Ascending aorta (tissue), 2 donors: ENCODE measurements at regions not wholly inside any gene's neighbourhood (a gene's known extent, or its start where the extent isn't known, plus 50 kb on each side); places are given as distances from the start of the nearest gene placed in this dataset.
A peak's percentile ranks its signal among the peaks of the same experiment; 100 is the strongest.

Source experiments
- DNase-seq, 2 donors: peaks; one replicate each; pipeline ENCODE4 v3.0.0-alpha.2; 2019; ENCODE audit warnings: low spot score in 2 of 2
- H3K27ac ChIP-seq, 2 donors: fragments of 200-600 bp; sonication (generic); one replicate each; pipeline ENCODE4 v1.5.1; 2016 to 2017; ENCODE audit warnings: mild to moderate bottlenecking in 1 of 2
- H3K27me3 ChIP-seq: fragments of 200-600 bp; sonication (generic); one replicate; pipeline ENCODE4 v1.5.1; 2017
- H3K36me3 ChIP-seq, 2 donors: fragments of 200-600 bp; sonication (generic); one replicate each; pipeline ENCODE4 v1.5.1; 2016
- H3K4me1 ChIP-seq, 2 donors: fragments of 200-600 bp; sonication (generic); one replicate each; pipeline ENCODE4 v1.5.1; 2016 to 2017; ENCODE audit warnings: mild to moderate bottlenecking in 1 of 2
- H3K4me3 ChIP-seq, 2 donors: fragments of 200-600 bp; sonication (generic); one replicate each; pipeline ENCODE4 v1.5.1; 2016 to 2017; ENCODE audit warnings: mild to moderate bottlenecking in 1 of 2
- H3K9me3 ChIP-seq, 2 donors: fragments of 200-600 bp; sonication (generic); one replicate each; pipeline ENCODE4 v1.5.1; 2016
- intact Hi-C: fragments of 100-400 bp; cut with DNase I; formaldehyde crosslinking; loops from one replicate; pipeline ENCODE4 v1.15.1; 2023
- TF ChIP-seq, protein P1 (sequence below), 3 experiments: fragments of 200-600 bp in 2 of 3; fragments of 450-650 bp in 1 of 3; sonication (generic) in 2 of 3; IDR thresholded peaks; one replicate each; pipeline ENCODE4 v1.5.1; 2016 to 2019; ENCODE audit warnings: antibody characterized with exemption in 3 of 3, mild to moderate bottlenecking in 1 of 3, moderate library complexity in 1 of 3

DNA sequence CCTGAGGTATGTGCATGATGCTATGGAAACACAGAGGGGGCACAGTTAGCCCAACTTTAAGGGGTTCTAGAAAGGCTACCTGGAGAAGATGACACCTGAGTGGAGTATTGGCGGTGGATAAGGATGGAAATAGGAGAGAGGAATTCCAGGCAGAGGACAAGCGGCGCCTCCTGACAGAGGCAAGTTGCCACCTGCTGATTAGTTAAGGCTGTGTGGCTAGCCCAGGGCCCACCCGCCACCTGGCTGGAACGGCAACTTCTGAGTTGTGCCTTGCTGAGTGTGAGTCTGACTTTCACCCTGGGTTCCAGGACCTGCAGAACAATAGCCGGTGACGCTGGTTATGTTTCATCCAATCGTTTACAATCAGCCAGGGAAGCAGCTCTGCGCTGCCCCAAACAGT lies 126.9 kb upstream of the LMO4 start:
- H3K4me3 ChIP-seq = no peak overlapping the region
- H3K9me3 ChIP-seq = no peaks in the 10 kb centered on the region
- no peak overlapping the region for H3K27ac ChIP-seq
- intact Hi-C loops = no loop called here
- TF ChIP-seq, protein P1, sequence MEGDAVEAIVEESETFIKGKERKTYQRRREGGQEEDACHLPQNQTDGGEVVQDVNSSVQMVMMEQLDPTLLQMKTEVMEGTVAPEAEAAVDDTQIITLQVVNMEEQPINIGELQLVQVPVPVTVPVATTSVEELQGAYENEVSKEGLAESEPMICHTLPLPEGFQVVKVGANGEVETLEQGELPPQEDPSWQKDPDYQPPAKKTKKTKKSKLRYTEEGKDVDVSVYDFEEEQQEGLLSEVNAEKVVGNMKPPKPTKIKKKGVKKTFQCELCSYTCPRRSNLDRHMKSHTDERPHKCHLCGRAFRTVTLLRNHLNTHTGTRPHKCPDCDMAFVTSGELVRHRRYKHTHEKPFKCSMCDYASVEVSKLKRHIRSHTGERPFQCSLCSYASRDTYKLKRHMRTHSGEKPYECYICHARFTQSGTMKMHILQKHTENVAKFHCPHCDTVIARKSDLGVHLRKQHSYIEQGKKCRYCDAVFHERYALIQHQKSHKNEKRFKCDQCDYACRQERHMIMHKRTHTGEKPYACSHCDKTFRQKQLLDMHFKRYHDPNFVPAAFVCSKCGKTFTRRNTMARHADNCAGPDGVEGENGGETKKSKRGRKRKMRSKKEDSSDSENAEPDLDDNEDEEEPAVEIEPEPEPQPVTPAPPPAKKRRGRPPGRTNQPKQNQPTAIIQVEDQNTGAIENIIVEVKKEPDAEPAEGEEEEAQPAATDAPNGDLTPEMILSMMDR (IDR thresholded peaks at IDR 0.05) = no peak
- DNase-seq = no peak
- no peaks in the 10 kb centered on the region for H3K4me1 ChIP-seq
- no peaks in the 10 kb centered on the region for H3K27me3 ChIP-seq
- H3K36me3 ChIP-seq = no peaks in the 10 kb centered on the region

DNA sequence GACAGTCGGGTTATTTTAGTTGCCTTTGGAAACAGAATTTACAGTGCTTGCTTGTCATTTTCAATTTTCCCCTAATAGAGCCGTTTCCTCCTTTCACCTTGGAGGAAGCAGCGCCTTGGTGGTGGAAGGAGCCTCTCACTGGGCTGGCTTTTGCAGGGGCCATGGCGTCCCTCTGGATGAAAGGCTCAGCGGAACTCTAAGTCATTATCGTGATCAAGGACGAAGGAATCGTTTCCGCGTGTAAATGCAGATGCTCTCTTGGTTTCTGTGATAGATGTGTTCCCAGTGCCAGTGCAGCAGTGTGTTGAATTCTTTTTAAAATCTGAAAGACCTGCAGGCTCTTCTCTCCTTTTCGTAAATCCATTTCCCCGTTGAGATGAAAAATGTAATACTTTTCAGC lies 126.2 kb upstream of the LMO4 start:
- intact Hi-C loops = no loop called here

DNA sequence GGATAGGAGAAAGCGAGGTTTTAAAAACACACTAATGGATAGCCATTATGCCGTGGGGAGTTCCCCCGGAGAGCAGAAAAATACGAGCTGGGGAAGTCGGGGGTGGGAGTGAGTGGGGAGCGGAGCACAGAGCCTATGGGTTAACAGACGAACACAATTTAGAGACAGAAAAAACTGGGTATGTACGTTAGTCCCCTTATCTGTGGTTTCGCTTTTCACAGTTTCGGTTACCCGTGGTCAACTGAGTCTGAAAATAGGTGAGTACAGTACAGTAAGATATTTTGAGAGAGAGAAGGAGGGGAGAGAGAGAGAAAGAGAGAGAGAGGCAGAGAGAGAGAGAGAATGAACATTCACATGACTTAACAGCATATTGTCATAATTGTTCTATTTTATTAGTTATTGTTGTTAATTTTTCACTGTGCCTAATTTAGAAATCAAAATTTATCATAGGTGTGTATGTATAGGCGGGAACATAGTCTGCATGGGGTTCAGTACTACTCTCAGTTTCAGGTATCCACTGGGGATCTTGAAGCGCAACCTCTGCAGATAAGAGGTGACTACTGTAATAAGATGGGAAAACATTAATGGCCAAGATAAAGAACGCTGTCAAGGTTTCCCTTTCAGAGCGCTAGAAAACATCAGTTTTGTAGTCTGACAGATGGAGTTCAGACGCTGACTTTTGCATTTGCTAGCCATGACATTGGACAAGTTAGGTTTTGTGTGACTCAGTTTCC lies 125.6 kb upstream of the LMO4 start:
- TF ChIP-seq, protein P1 (IDR thresholded peaks at IDR 0.05) = no peak
- intact Hi-C loops = no loop called here
- no peaks in the 10 kb centered on the region for H3K9me3 ChIP-seq
- DNase-seq = no peak
- peak overlapping the region; percentile 27 to 49 for H3K4me3 ChIP-seq
- no peaks in the 10 kb centered on the region for H3K27me3 ChIP-seq
- no peaks in the 10 kb centered on the region for H3K4me1 ChIP-seq
- H3K36me3 ChIP-seq = no peaks in the 10 kb centered on the region
- no peak overlapping the region for H3K27ac ChIP-seq

More for the DNA sequence above, 126.2 kb upstream of the LMO4 start:
- Histone ChIP-seq H3K27me3 (no peaks in the 10 kb centered on the region), H3K36me3 (no peaks in the 10 kb centered on the region), H3K9me3 (no peaks in the 10 kb centered on the region), H3K27ac (no peak overlapping the region), H3K4me1 (no peaks in the 10 kb centered on the region), H3K4me3 (peak overlapping the region; percentile 27 to 49)
- TF ChIP-seq, protein P1 (IDR thresholded peaks at IDR 0.05) = no peak
- DNase-seq = no peak

DNA sequence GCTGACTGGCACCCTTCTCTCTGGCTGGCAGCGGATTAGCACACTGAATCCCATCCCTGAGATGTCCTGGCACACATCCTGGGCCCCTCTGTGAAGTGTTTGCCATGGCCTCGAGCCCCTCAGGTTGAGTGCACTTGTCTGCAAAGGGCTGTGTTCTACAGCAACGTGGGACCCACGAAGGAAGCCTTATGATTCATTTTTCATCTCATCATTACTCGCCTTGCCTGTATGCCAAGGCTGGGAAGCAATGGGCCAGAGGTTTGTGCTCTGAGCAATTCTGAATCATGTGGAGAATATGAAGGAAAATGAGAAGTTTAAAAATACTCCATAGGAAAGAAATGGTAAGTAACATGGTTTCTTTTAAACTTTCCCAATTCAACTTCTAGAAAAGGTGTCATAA lies 124.8 kb upstream of the LMO4 start:
- Histone ChIP-seq H3K9me3 (no peaks in the 10 kb centered on the region), H3K36me3 (no peaks in the 10 kb centered on the region), H3K4me1 (no peaks in the 10 kb centered on the region), H3K27ac (peak overlapping the region in 1 of 2 donors; percentile 38), H3K27me3 (no peaks in the 10 kb centered on the region), H3K4me3 (no peak overlapping the region)
- DNase-seq = peak in 1 of 2 donors; percentile 70
- TF ChIP-seq, protein P1 (IDR thresholded peaks at IDR 0.05) = no peak
- intact Hi-C loops = no loop called here

DNA sequence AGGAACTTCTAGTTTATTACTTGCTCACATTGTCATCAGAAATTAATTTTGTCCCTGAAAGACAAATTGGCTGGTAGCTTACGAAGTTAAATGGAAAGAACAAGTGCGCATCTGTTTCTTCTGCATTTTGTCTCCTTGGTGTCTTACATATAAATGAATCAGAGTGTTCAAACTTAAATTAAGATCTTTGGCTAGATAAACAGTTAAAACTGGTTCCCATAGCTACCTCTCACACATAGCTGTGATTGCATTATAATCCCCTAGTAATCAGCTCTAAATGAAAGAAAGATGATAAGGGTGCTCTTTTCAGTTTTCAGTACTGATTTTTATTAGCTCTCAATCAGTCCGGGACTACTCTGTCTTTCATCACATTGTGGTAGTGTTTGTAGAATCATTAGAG lies 124.2 kb upstream of the LMO4 start:
- Histone ChIP-seq H3K27ac (peak overlapping the region in 1 of 2 donors; percentile 38), H3K4me1 (no peaks in the 10 kb centered on the region), H3K27me3 (no peaks in the 10 kb centered on the region), H3K9me3 (no peaks in the 10 kb centered on the region), H3K4me3 (no peak overlapping the region), H3K36me3 (no peaks in the 10 kb centered on the region)
- DNase-seq = no peak
- intact Hi-C loops = no loop called here
- TF ChIP-seq, protein P1 (IDR thresholded peaks at IDR 0.05) = no peak
